GM12878 (cell line): ENCODE measurements at regions not wholly inside any gene's neighbourhood (a gene's known extent, or its start where the extent isn't known, plus 50 kb on each side); places are given as distances from the start of the nearest gene placed in this dataset.
"Not testable (repeated sequence)": the region's sequence is repeated elsewhere in the genome, so short reads cannot be mapped to it uniquely, and the experiment has no call there.

ENCODE experiments used
- ATAC-seq: fragments of 200-7000 bp; cut with Tn5 transposase; 3 replicates; pipeline ENCODE4 v1.9.1; 2020; ENCODE audit warnings: mild to moderate bottlenecking, moderate library complexity
- BruUV-seq: library from RNA; stranded (reverse); fragments of 400-500 nt; replicated peaks from 2 replicates; lab custom pipeline; 2021; lab: Mats Ljungman, UMichigan
- CTCF ChIA-PET: fragments of 300-600 bp; sonication (Branson Sonifier 250); formaldehyde crosslinking; extraction: SDS; loops from one replicate; lab custom pipeline; 2021; ENCODE audit warnings: inconsistent platforms; lab: Yijun Ruan, JAX
- POLR2A ChIA-PET: fragments of 350-600 bp; formaldehyde crosslinking; extraction: SDS; loops from one replicate; lab custom pipeline; 2021; ENCODE audit warnings: inconsistent platforms; lab: Charles Lee
- RAD21 ChIA-PET: fragments of 300-600 bp; sonication (Branson Sonifier 250); formaldehyde crosslinking; loops from one replicate; lab custom pipeline; 2023; ENCODE audit warnings: antibody characterized with exemption; ENCODE audit not compliant: unreplicated experiment; lab: Charles Lee
- SMC1A ChIA-PET: fragments of 300-600 bp; sonication (Branson Sonifier 250); formaldehyde crosslinking; loops from one replicate; lab custom pipeline; 2023; ENCODE audit not compliant: unreplicated experiment, uncharacterized antibody; lab: Charles Lee
- DNase-seq: peaks from one replicate; pipeline ENCODE4 v3.0.0-alpha.2; 2011; ENCODE audit warnings: low read depth, low spot score
- FAIRE-seq: peaks from 3 replicates; lab custom pipeline; 2011; peaks lifted over from hg19 to GRCh38; lab: Jason Lieb, UNC
- H2AFZ ChIP-seq: 2 replicates; pipeline ENCODE4 v1.6.0; 2011; ENCODE audit warnings: low read depth, low read length, control low read depth; ENCODE audit not compliant: control insufficient read depth
- H3K27ac ChIP-seq: 2 replicates; pipeline ENCODE4 v1.5.1; 2011; ENCODE audit warnings: control low read depth; ENCODE audit not compliant: control insufficient read depth, insufficient read depth
- H3K27me3 ChIP-seq, 2 experiments: replicated peaks in 1 of 2; 2 replicates each; pipeline versions ENCODE4 v1.6.0 to v1.6.1; 2011; ENCODE audit warnings: low read length in 1 of 2; ENCODE audit not compliant: control insufficient read depth in 2 of 2, insufficient read depth in 2 of 2
- H3K36me3 ChIP-seq, 2 experiments: 2 replicates each; pipeline ENCODE4 v1.5.1; 2011; ENCODE audit warnings: low read length in 1 of 2; ENCODE audit not compliant: control insufficient read depth in 2 of 2, insufficient read depth in 2 of 2
- H3K4me1 ChIP-seq: 2 replicates; pipeline ENCODE4 v1.6.1; 2011; ENCODE audit warnings: mild to moderate bottlenecking, low read length, moderate library complexity, mixed read lengths; ENCODE audit not compliant: control insufficient read depth, insufficient read depth
- H3K4me2 ChIP-seq: 2 replicates; pipeline ENCODE4 v1.6.0; 2011; ENCODE audit warnings: control low read depth; ENCODE audit not compliant: control insufficient read depth, insufficient read depth
- H3K4me3 ChIP-seq: fragments of 200-600 bp; sonication (generic); 2 replicates; pipeline ENCODE4 v1.5.1; 2016
- H3K79me2 ChIP-seq: 2 replicates; pipeline ENCODE4 v1.6.0; 2011; ENCODE audit warnings: low read length; ENCODE audit not compliant: control insufficient read depth, insufficient read depth
- H3K9ac ChIP-seq: 2 replicates; pipeline ENCODE4 v1.8.0; 2011; ENCODE audit warnings: low read length, control low read depth, mixed read lengths; ENCODE audit not compliant: control insufficient read depth, insufficient read depth
- H3K9me3 ChIP-seq: replicated peaks from 3 replicates; pipeline ENCODE4 v1.5.1; 2011; ENCODE audit warnings: mild to moderate bottlenecking, low read length; ENCODE audit not compliant: control insufficient read depth, insufficient read depth
- H4K20me1 ChIP-seq: 2 replicates; pipeline ENCODE4 v1.6.0; 2011; ENCODE audit not compliant: control insufficient read depth, insufficient read depth
- CHD1 ChIP-seq: IDR thresholded peaks from 2 replicates; pipeline ENCODE4 v1.6.1; 2012; ENCODE audit warnings: low read depth, low read length, improper control_type of control experiment
- CHD2 ChIP-seq: IDR thresholded peaks from 2 replicates; pipeline ENCODE4 v1.6.1; 2011; ENCODE audit warnings: low read depth, low read length, improper control_type of control experiment, borderline replicate concordance
- E2F8 ChIP-seq: fragments of 450-650 bp; IDR thresholded peaks from 2 replicates; pipeline ENCODE4 v1.6.1; 2018; ENCODE audit warnings: mild to moderate bottlenecking, low read depth, moderate library complexity; ENCODE audit not compliant: partially characterized antibody
- E4F1 ChIP-seq: fragments of 450-650 bp; IDR thresholded peaks from 2 replicates; pipeline ENCODE4 v1.6.1; 2018; ENCODE audit warnings: borderline replicate concordance, mild to moderate bottlenecking; ENCODE audit not compliant: partially characterized antibody
- EP300 ChIP-seq, 2 experiments: fragments of 150-350 bp in 1 of 2; IDR thresholded peaks; 2 replicates each; pipeline ENCODE4 v1.6.1; 2011 to 2012; ENCODE audit warnings: low read depth in 2 of 2, low read length in 2 of 2, borderline replicate concordance in 1 of 2, improper control_type of control experiment in 1 of 2, inconsistent platforms in 1 of 2; ENCODE audit not compliant: control insufficient read depth in 1 of 2
- IRF4 ChIP-seq: IDR thresholded peaks from 2 replicates; pipeline ENCODE4 v1.6.1; 2011; ENCODE audit warnings: low read depth, low read length
- NFYA ChIP-seq: IDR thresholded peaks from 2 replicates; pipeline ENCODE4 v1.6.1; 2011; ENCODE audit warnings: low read depth, mild to moderate bottlenecking, low read length, improper control_type of control experiment, borderline replicate concordance
- SRF ChIP-seq, 2 experiments: IDR thresholded peaks; 2 replicates each; pipeline ENCODE4 v1.6.1; 2011; ENCODE audit warnings: low read depth in 2 of 2, low read length in 2 of 2, mild to moderate bottlenecking in 1 of 2, moderate library complexity in 1 of 2
- TCF3 ChIP-seq: IDR thresholded peaks from 2 replicates; pipeline ENCODE4 v1.6.1; 2012; ENCODE audit warnings: low read depth, mild to moderate bottlenecking, low read length, borderline replicate concordance; ENCODE audit not compliant: insufficient read depth
- WGBS: methylation state at CpG from one replicate; pipeline ENCODE4 v1.1.6; 2016; ENCODE audit warnings: low lambda C conversion rate; ENCODE audit not compliant: insufficient replicate concordance, insufficient coverage; ENCODE audit errors: missing lambda C conversion rate; 5-methylcytosine and 5-hydroxymethylcytosine counted together
- in situ Hi-C: fragments of 300-500 bp; cut with MboI; formaldehyde crosslinking; loops from 9 replicates; pipeline ENCODE4 v1.14.3; 2018; ENCODE audit warnings: mixed read lengths
- intact Hi-C: fragments of 100-400 bp; cut with micrococcal nuclease; formaldehyde crosslinking; loops from one replicate; pipeline ENCODE4 v1.14.2; 2022; ENCODE audit not compliant: unreplicated experiment
- TF ChIP-seq, protein P1 (sequence below): fragments of 450-650 bp; IDR thresholded peaks from 2 replicates; pipeline ENCODE4 v1.6.1; 2017; ENCODE audit warnings: borderline replicate concordance

DNA sequence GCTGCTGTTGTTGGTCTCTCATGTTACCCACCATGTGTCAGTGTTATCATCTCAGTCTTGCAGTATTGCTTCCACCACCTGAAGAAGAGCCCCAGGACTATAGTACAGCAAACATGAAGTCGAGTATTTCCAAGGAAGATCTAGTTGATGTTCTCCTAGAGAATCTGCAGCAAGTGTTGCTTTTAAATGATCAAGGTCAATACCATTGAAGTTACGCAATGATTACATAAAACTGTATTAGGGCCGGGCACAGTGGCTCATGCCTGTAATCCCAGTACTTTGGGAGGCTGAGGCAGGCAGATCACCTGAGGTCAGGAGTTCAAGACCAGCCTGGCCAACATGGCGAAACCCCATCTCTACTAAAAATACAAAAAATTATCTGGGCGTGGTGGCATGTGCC, 173.9 kb downstream of the TJP1 start:
- H3K9me3 ChIP-seq, H3K4me1 ChIP-seq, intact Hi-C loops, DNase-seq, POLR2A ChIA-PET, H3K36me3 ChIP-seq, H3K4me3 ChIP-seq, H4K20me1 ChIP-seq, H3K4me2 ChIP-seq, H3K79me2 ChIP-seq, H3K27ac ChIP-seq, H3K27me3 ChIP-seq, RAD21 ChIA-PET, H3K9ac ChIP-seq, SMC1A ChIA-PET, in situ Hi-C loops, FAIRE-seq, ATAC-seq, BruUV-seq, H2AFZ ChIP-seq, CTCF ChIA-PET: not testable (repeated sequence)
- 38% methylated on average over 5 of the region's 5 CpGs for WGBS

DNA sequence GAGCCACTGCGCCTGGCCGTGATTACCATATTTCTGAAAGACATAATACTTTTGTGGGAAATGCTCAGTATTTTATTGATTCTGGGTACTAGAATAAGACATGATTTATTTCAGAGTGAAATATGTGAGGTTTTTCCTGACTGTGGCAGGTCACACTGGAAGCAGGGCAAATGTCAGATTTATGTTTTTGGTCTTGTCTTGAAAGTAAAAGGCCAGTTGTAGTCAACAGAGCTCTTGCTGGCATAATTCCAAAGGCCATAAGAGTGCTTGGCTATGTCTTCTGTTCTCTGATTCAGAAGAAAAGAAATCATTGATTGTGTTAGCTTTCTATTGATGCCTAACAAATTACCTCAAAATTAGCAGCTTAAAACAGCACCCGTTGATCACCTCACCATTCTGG, 176.4 kb downstream of the TJP1 start:
- FAIRE-seq (no peak), ATAC-seq (no peak), DNase-seq (no peak)
- 58% methylated on average over 3 of the region's 3 CpGs for WGBS
- Histone ChIP-seq H3K4me1 (no peaks in the 10 kb centered on the region), H4K20me1 (no peaks in the 10 kb centered on the region), H2AFZ (no peak overlapping the region), H3K4me3 (no peak overlapping the region), H3K9ac (no peak overlapping the region), H3K27ac (no peak overlapping the region), H3K9me3 (no peaks in the 10 kb centered on the region), H3K79me2 (no peaks in the 10 kb centered on the region), H3K36me3 (no peaks in the 10 kb centered on the region), H3K4me2 (no peak overlapping the region), H3K27me3 (no peaks in the 10 kb centered on the region)
- in situ Hi-C loops (no loop called here), intact Hi-C loops (no loop called here)
- POLR2A ChIA-PET = no interaction called here
- RAD21 ChIA-PET = no interaction called here
- CTCF ChIA-PET = no interaction called here
- no TSS peak for BruUV-seq
- SMC1A ChIA-PET = no interaction called here
- no peak for TF ChIP-seq NFYA
- no peak for TF ChIP-seq E2F8
- no peak for TF ChIP-seq E4F1
- no peak for TF ChIP-seq TCF3
- TF ChIP-seq, protein P1, sequence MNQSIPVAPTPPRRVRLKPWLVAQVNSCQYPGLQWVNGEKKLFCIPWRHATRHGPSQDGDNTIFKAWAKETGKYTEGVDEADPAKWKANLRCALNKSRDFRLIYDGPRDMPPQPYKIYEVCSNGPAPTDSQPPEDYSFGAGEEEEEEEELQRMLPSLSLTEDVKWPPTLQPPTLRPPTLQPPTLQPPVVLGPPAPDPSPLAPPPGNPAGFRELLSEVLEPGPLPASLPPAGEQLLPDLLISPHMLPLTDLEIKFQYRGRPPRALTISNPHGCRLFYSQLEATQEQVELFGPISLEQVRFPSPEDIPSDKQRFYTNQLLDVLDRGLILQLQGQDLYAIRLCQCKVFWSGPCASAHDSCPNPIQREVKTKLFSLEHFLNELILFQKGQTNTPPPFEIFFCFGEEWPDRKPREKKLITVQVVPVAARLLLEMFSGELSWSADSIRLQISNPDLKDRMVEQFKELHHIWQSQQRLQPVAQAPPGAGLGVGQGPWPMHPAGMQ = no peak
- no peak for TF ChIP-seq EP300 (IDR thresholded peaks at IDR 0.05; ENCODE audit: borderline replicate concordance in 1 of 2, control insufficient read depth in 1 of 2, low read depth in 2 of 2, low read length in 2 of 2)
- TF ChIP-seq CHD1 = no peak
- no peak for TF ChIP-seq IRF4
- no peak for TF ChIP-seq CHD2
- TF ChIP-seq SRF (IDR thresholded peaks at IDR 0.05; ENCODE audit: low read depth in 2 of 2, low read length in 2 of 2) = no peak
